ENCODE measurements at regions not wholly inside any gene's neighbourhood (a gene's known extent, or its start where the extent isn't known, plus 50 kb on each side); places are given as distances from the start of the nearest gene placed in this dataset.

DNA sequence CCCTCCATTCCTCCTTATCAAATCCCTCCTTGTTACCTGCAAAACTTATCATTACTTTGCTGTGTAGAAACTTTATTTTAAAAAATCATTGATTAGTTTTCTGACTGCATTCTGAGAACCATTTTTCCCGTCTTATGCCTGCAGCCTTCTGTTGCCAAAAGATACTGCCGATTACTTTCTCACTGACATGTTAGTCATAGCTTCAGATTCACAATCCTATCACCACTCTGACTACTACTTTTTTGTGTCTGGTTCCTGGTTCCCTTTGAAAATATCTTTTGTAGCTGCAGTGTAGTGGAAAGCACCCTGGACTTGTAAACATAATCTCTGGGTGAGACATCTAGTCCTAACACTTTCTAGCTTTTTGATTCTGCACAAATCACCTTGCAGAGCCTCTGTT, 71.7 kb downstream of the NR2F1 start:
- Mint-ChIP-seq H3K27ac (no peak overlapping the region), H3K36me3 (no peaks in the 10 kb centered on the region), H3K4me3 (no peak overlapping the region), H3K27me3 (ENCODE audit: low read depth in 2 of 2) (no peaks in the 10 kb centered on the region), H3K4me1 (peaks cover 8 to 9% of the 10 kb centered on the region in 2 donors), H3K9me3 (no peaks in the 10 kb centered on the region)
- no peaks in the 10 kb centered on the region for H3K4me1 ChIP-seq (ENCODE audit: control insufficient read depth, insufficient read depth, low read length)
- intact Hi-C loops (cut with micrococcal nuclease) = no loop called here
- no peaks in the 10 kb centered on the region for H3K27me3 ChIP-seq (ENCODE audit: control insufficient read depth, insufficient read depth, low read length)
- no peaks in the 10 kb centered on the region for H3K36me3 ChIP-seq (ENCODE audit: control insufficient read depth, insufficient read depth, low read length)
- no peak for ATAC-seq
- H3K9me3 ChIP-seq (ENCODE audit: control insufficient read depth, insufficient read depth, low read length) = no peaks in the 10 kb centered on the region
- TF ChIP-seq, protein P1, sequence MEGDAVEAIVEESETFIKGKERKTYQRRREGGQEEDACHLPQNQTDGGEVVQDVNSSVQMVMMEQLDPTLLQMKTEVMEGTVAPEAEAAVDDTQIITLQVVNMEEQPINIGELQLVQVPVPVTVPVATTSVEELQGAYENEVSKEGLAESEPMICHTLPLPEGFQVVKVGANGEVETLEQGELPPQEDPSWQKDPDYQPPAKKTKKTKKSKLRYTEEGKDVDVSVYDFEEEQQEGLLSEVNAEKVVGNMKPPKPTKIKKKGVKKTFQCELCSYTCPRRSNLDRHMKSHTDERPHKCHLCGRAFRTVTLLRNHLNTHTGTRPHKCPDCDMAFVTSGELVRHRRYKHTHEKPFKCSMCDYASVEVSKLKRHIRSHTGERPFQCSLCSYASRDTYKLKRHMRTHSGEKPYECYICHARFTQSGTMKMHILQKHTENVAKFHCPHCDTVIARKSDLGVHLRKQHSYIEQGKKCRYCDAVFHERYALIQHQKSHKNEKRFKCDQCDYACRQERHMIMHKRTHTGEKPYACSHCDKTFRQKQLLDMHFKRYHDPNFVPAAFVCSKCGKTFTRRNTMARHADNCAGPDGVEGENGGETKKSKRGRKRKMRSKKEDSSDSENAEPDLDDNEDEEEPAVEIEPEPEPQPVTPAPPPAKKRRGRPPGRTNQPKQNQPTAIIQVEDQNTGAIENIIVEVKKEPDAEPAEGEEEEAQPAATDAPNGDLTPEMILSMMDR (IDR thresholded peaks at IDR 0.05) = no peak
- no peak for DNase-seq
- no peak overlapping the region for H3K27ac ChIP-seq (ENCODE audit: low read length)
- WGBS (ENCODE audit: insufficient coverage) = 100% methylated on average over 2 of the region's 2 CpGs
- no peak overlapping the region for H3K4me3 ChIP-seq (ENCODE audit: low read length)

- Histone ChIP-seq H3K27ac (ENCODE audit: low read length) (no peak overlapping the region), H3K4me1 (ENCODE audit: control insufficient read depth, insufficient read depth, low read length) (no peaks in the 10 kb centered on the region), H3K4me3 (ENCODE audit: low read length) (no peak overlapping the region), H3K9me3 (ENCODE audit: control insufficient read depth, insufficient read depth, low read length) (no peaks in the 10 kb centered on the region), H3K27me3 (ENCODE audit: control insufficient read depth, insufficient read depth, low read length) (no peaks in the 10 kb centered on the region), H3K36me3 (ENCODE audit: control insufficient read depth, insufficient read depth, low read length) (no peaks in the 10 kb centered on the region)
- Mint-ChIP-seq H3K27me3 (ENCODE audit: low read depth in 2 of 2) (no peaks in the 10 kb centered on the region), H3K9me3 (no peaks in the 10 kb centered on the region), H3K27ac (no peak overlapping the region), H3K4me3 (no peak overlapping the region), H3K36me3 (no peaks in the 10 kb centered on the region), H3K4me1 (peaks cover 10 to 15% of the 10 kb centered on the region in 2 donors)
- DNase-seq (no peak), ATAC-seq (no peak)
- TF ChIP-seq, protein P1 (IDR thresholded peaks at IDR 0.05) = no peak
- intact Hi-C loops (cut with micrococcal nuclease) = no loop called here
- WGBS (ENCODE audit: insufficient coverage) = 100% methylated on average over 1 of the region's 1 CpG
Measured at GRCh38 chr5:93653716-93654115, 70.7 kb downstream of the NR2F1 start.

GRCh38 chr5:93649234-93649900, 66.3 kb downstream of the NR2F1 start:
- peaks cover 10 to 20% of the 10 kb centered on the region in 2 donors for H3K4me1 Mint-ChIP-seq
- Histone ChIP-seq H3K4me1 (ENCODE audit: control insufficient read depth, insufficient read depth, low read length) (no peaks in the 10 kb centered on the region), H3K27me3 (ENCODE audit: control insufficient read depth, insufficient read depth, low read length) (no peaks in the 10 kb centered on the region), H3K4me3 (ENCODE audit: low read length) (no peak overlapping the region), H3K9me3 (ENCODE audit: control insufficient read depth, insufficient read depth, low read length) (no peaks in the 10 kb centered on the region), H3K36me3 (ENCODE audit: control insufficient read depth, insufficient read depth, low read length) (no peaks in the 10 kb centered on the region), H3K27ac (ENCODE audit: low read length) (no peak overlapping the region)
- no peaks in the 10 kb centered on the region for H3K27me3 Mint-ChIP-seq (ENCODE audit: low read depth in 2 of 2)
- WGBS (ENCODE audit: insufficient coverage) = 84% methylated on average over 1 of the region's 1 CpG
- ATAC-seq = no peak
- no peak overlapping the region for H3K27ac Mint-ChIP-seq
- no peak for DNase-seq
- no peaks in the 10 kb centered on the region for H3K36me3 Mint-ChIP-seq
- TF ChIP-seq, protein P1 (IDR thresholded peaks at IDR 0.05) = no peak
- H3K9me3 Mint-ChIP-seq = no peaks in the 10 kb centered on the region
- no peak overlapping the region for H3K4me3 Mint-ChIP-seq
- intact Hi-C loops (cut with micrococcal nuclease) = no loop called here

- no peak for ATAC-seq
- no peak overlapping the region for H3K27ac Mint-ChIP-seq
- intact Hi-C loops (cut with micrococcal nuclease) = no loop called here
Measured at GRCh38 chr5:93644760-93645159, 61.7 kb downstream of the NR2F1 start.

More at GRCh38 chr5:93644760-93645159, 61.7 kb downstream of the NR2F1 start:
- Histone ChIP-seq H3K9me3 (ENCODE audit: control insufficient read depth, insufficient read depth, low read length) (no peaks in the 10 kb centered on the region), H3K4me1 (ENCODE audit: control insufficient read depth, insufficient read depth, low read length) (no peaks in the 10 kb centered on the region), H3K4me3 (ENCODE audit: low read length) (no peak overlapping the region), H3K36me3 (ENCODE audit: control insufficient read depth, insufficient read depth, low read length) (no peaks in the 10 kb centered on the region), H3K27me3 (ENCODE audit: control insufficient read depth, insufficient read depth, low read length) (no peaks in the 10 kb centered on the region), H3K27ac (ENCODE audit: low read length) (no peak overlapping the region)
- no peaks in the 10 kb centered on the region for H3K36me3 Mint-ChIP-seq
- TF ChIP-seq, protein P1 (IDR thresholded peaks at IDR 0.05) = no peak
- peaks cover 3 to 11% of the 10 kb centered on the region in 2 donors for H3K4me1 Mint-ChIP-seq
- H3K4me3 Mint-ChIP-seq = no peak overlapping the region
- H3K27me3 Mint-ChIP-seq (ENCODE audit: low read depth in 2 of 2) = no peaks in the 10 kb centered on the region
- WGBS (ENCODE audit: insufficient coverage) = 92% methylated on average over 2 of the region's 2 CpGs
- no peaks in the 10 kb centered on the region for H3K9me3 Mint-ChIP-seq
- no peak for DNase-seq

Measured in natural killer cell (primary cell).